Tibial nerve (tissue), 4 donors: ENCODE measurements at regions not wholly inside any gene's neighbourhood (a gene's known extent, or its start where the extent isn't known, plus 50 kb on each side); places are given as distances from the start of the nearest gene placed in this dataset. TPM values are rescaled to one million over a fixed set of nuclear protein-coding genes. Genes with fewer than 3 reads are reported as not detected.

Experiments
- DNase-seq, 2 donors: peaks; one replicate each; pipeline ENCODE4 v3.0.0-alpha.2; 2019; ENCODE audit warnings: low spot score in 2 of 2
- H3K27ac ChIP-seq, 4 donors: fragments of 200-600 bp; sonication (generic) in 3 of 4; one replicate each; pipeline ENCODE4 v1.5.1; 2017 to 2019; ENCODE audit warnings: mild to moderate bottlenecking in 1 of 4
- H3K27me3 ChIP-seq, 2 donors: fragments of 200-600 bp; sonication (generic) in 1 of 2; one replicate each; pipeline versions ENCODE4 v1.5.1 to v1.6.0; 2017 to 2019
- H3K36me3 ChIP-seq, 3 donors: fragments of 200-600 bp; sonication (generic); one replicate each; pipeline ENCODE4 v1.5.1; 2018 to 2019
- H3K4me1 ChIP-seq, 4 donors: fragments of 200-600 bp; sonication (generic) in 3 of 4; one replicate each; pipeline ENCODE4 v1.5.1; 2017 to 2019
- H3K4me3 ChIP-seq, 4 donors: fragments of 200-600 bp; sonication (generic) in 3 of 4; one replicate each; pipeline ENCODE4 v1.5.1; 2017 to 2019; ENCODE audit warnings: mild to moderate bottlenecking in 1 of 4, moderate library complexity in 1 of 4
- H3K9me3 ChIP-seq, 4 donors: fragments of 200-600 bp; sonication (generic) in 3 of 4; one replicate each; pipeline ENCODE4 v1.5.1; 2017 to 2019
- EP300 ChIP-seq, 2 donors: sonication (generic); formaldehyde crosslinking; IDR thresholded peaks; one replicate each; pipeline ENCODE4 v1.6.1; 2017; ENCODE audit warnings: antibody characterized with exemption in 2 of 2, mild to moderate bottlenecking in 1 of 2
- POLR2A ChIP-seq, 2 donors: fragments of 450-650 bp; IDR thresholded peaks; one replicate each; pipeline ENCODE4 v1.6.1; 2017; ENCODE audit warnings: antibody characterized with exemption in 2 of 2, mild to moderate bottlenecking in 2 of 2, moderate library complexity in 2 of 2
- WGBS, 2 donors: methylation state at CpG; one replicate each; pipeline ENCODE4 v1.1.5; 2018; 5-methylcytosine and 5-hydroxymethylcytosine counted together
- small RNA-seq: library from RNA; depleted of rRNA; stranded (forward); fragments of <200 nt; gene quantifications from one replicate; pipeline ENCODE3, GENCODE V24; 2016
- TF ChIP-seq, protein P1 (sequence below), 5 experiments: fragments of 200-600 bp in 3 of 5; fragments of 450-650 bp in 2 of 5; sonication (generic) in 3 of 5; IDR thresholded peaks; one replicate each; pipeline ENCODE4 v1.5.1; 2016 to 2019; ENCODE audit warnings: antibody characterized with exemption in 5 of 5, mild to moderate bottlenecking in 3 of 5, moderate library complexity in 2 of 5

GRCh38 chr16:35911899-35912298, 2452.5 kb downstream of the TP53TG3F start:
- no peak for TF ChIP-seq POLR2A (IDR thresholded peaks at IDR 0.05)
- peaks cover 0 to 12% (median 0%) of the 10 kb centered on the region in 4 donors for H3K9me3 ChIP-seq
- H3K4me3 ChIP-seq = no peak overlapping the region
- H3K27ac ChIP-seq = no peak overlapping the region
- 73 to 80% methylated on average over 2 to 8 of the region's 8 CpGs for WGBS, 2 donors
- no peaks in the 10 kb centered on the region for H3K4me1 ChIP-seq
- H3K36me3 ChIP-seq = no peaks in the 10 kb centered on the region
- H3K27me3 ChIP-seq = no peaks in the 10 kb centered on the region
- DNase-seq = no peak

DNA sequence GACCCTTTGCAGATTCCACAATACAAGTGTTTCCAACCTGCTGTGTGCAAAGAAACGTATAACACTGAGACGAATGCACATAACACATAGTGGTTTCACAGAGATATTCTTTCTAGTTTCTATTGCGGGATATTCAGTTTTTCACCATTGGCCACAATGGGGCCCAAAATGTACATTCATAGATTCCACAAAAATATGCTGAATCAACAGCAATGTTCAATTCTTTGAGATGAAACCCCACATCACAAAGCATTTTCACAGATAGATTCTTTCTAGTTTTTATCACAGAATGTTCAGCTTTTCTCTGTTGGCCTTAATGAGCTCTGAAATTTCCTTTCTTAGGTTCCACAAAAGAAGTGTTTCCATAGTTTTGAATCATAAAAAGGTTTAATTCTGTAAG, 2472.3 kb downstream of the TP53TG3F start:
- WGBS, 2 donors = 73 to 77% methylated on average over 3 of the region's 3 CpGs
- no peak for DNase-seq
- Histone ChIP-seq H3K4me3 (no peak overlapping the region), H3K9me3 (peaks cover 0 to 21% (median 4%) of the 10 kb centered on the region in 4 donors), H3K36me3 (no peaks in the 10 kb centered on the region), H3K27me3 (no peaks in the 10 kb centered on the region), H3K4me1 (no peaks in the 10 kb centered on the region), H3K27ac (no peak overlapping the region)
- no peak for TF ChIP-seq POLR2A (IDR thresholded peaks at IDR 0.05)
- no peak for TF ChIP-seq EP300 (IDR thresholded peaks at IDR 0.05)
- TF ChIP-seq, protein P1, sequence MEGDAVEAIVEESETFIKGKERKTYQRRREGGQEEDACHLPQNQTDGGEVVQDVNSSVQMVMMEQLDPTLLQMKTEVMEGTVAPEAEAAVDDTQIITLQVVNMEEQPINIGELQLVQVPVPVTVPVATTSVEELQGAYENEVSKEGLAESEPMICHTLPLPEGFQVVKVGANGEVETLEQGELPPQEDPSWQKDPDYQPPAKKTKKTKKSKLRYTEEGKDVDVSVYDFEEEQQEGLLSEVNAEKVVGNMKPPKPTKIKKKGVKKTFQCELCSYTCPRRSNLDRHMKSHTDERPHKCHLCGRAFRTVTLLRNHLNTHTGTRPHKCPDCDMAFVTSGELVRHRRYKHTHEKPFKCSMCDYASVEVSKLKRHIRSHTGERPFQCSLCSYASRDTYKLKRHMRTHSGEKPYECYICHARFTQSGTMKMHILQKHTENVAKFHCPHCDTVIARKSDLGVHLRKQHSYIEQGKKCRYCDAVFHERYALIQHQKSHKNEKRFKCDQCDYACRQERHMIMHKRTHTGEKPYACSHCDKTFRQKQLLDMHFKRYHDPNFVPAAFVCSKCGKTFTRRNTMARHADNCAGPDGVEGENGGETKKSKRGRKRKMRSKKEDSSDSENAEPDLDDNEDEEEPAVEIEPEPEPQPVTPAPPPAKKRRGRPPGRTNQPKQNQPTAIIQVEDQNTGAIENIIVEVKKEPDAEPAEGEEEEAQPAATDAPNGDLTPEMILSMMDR (IDR thresholded peaks at IDR 0.05) = no peak

Small RNA genes lying in the stretch of these regions (small RNA-seq; reads per million reads assigned to genes)
- not detected for gene AC106785.1
- gene RNA5SP406 = not detected
- not detected for gene RNA5SP407
- gene RNA5SP408 = not detected
- gene RNA5SP409 = not detected
- not detected for gene RNA5SP410
- not detected for gene RNA5SP411
- gene RNA5SP412 = not detected
- gene RNA5SP413 = not detected
- not detected for gene RNA5SP414
- not detected for gene RNA5SP415
- not detected for gene RNA5SP416
- not detected for gene RNA5SP417
- gene RNA5SP418 = not detected
- not detected for gene RNA5SP419
- gene RNA5SP420 = not detected
- not detected for gene RNA5SP421
- not detected for gene RNA5SP422
- gene RNA5SP423 = not detected
